K562 (cell line): ENCODE measurements at regions not wholly inside any gene's neighbourhood (a gene's known extent, or its start where the extent isn't known, plus 50 kb on each side); places are given as distances from the start of the nearest gene placed in this dataset.
"Not testable (repeated sequence)": the region's sequence is repeated elsewhere in the genome, so short reads cannot be mapped to it uniquely, and the experiment has no call there.

ENCODE experiments used
- ARHGAP35 ChIP-seq: fragments of 450-650 bp; IDR thresholded peaks from 2 replicates; pipeline ENCODE4 v1.6.1; 2018; ENCODE audit not compliant: partially characterized antibody
- CHD2 ChIP-seq: IDR thresholded peaks from 2 replicates; pipeline ENCODE4 v1.6.1; 2011; ENCODE audit warnings: low read depth, low read length
- MAFF ChIP-seq: IDR thresholded peaks from 2 replicates; pipeline ENCODE4 v1.6.1; 2012; ENCODE audit warnings: low read length, improper control_type of control experiment

DNA sequence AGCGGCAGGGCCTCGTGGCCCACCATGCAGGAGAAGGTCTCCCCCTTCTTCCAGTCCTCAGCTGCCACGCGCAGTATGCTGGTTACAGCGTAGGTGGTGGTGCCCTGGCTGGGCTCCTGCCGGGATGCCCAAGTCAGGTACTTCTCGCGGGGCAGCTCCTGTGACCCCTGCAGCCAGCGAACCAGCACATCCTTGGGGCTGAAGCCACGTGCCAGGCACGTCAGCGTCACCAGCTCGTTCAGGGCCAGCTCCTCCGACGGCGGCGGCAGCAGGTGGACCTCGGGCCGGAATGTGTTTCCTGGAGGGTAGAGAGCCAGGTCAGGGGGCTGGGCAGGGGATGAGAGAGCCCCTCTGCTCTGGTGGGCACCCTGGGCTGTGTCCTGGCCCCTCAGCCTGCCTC is 60.7 kb downstream of the TMEM121 start:
- TF ChIP-seq ARHGAP35, CHD2, MAFF: not testable (repeated sequence)
